WTC11 (cell line): ENCODE measurements at regions not wholly inside any gene's neighbourhood (a gene's known extent, or its start where the extent isn't known, plus 50 kb on each side); places are given as distances from the start of the nearest gene placed in this dataset.

ENCODE experiments used
- CTCF ChIP-seq: fragments of 200-600 bp; IDR thresholded peaks from 2 replicates; pipeline ENCODE4 v1.8.0; 2022; ENCODE audit warnings: antibody characterized with exemption
- HMGXB4 ChIP-seq: sonication (generic); formaldehyde crosslinking; IDR thresholded peaks from 2 replicates; pipeline ENCODE4 v1.8.1; 2023; ENCODE audit warnings: mild to moderate bottlenecking, moderate library complexity, missing genetic modification reagents
- USF2 ChIP-seq: sonication (generic); formaldehyde crosslinking; IDR thresholded peaks from 2 replicates; pipeline ENCODE4 v1.8.1; 2023; ENCODE audit warnings: mild to moderate bottlenecking, missing genetic modification reagents, moderate library complexity

GRCh38 chr16:63947022-63947421 is 1174.8 kb downstream of the CDH11 start:
- TF ChIP-seq HMGXB4: no peak
- no peak for TF ChIP-seq CTCF
- no peak for TF ChIP-seq USF2
